Uterus (tissue), 3 donors: ENCODE measurements at regions not wholly inside any gene's neighbourhood (a gene's known extent, or its start where the extent isn't known, plus 50 kb on each side); places are given as distances from the start of the nearest gene placed in this dataset.

Experiments
- DNase-seq, 2 donors: peaks; one replicate each; pipeline ENCODE4 v3.0.0-alpha.2; 2019 to 2020
- H3K27ac ChIP-seq, 2 donors: fragments of 200-600 bp; sonication (generic); 1 replicate in 1 of 2; 2 replicates in 1 of 2; pipeline ENCODE4 v1.5.1; 2016 to 2018
- H3K27me3 ChIP-seq, 2 donors: fragments of 200-600 bp; sonication (generic); one replicate each; pipeline ENCODE4 v1.5.1; 2018 to 2019; ENCODE audit warnings: control low read depth in 1 of 2
- H3K36me3 ChIP-seq, 2 donors: fragments of 200-600 bp; sonication (generic); one replicate each; pipeline ENCODE4 v1.5.1; 2019; ENCODE audit warnings: control low read depth in 1 of 2
- H3K4me1 ChIP-seq, 2 donors: fragments of 200-600 bp; sonication (generic); one replicate each; pipeline ENCODE4 v1.5.1; 2018 to 2019; ENCODE audit warnings: control low read depth in 1 of 2
- H3K4me3 ChIP-seq, 2 donors: fragments of 200-600 bp; sonication (generic); 1 replicate in 1 of 2; 2 replicates in 1 of 2; pipeline ENCODE4 v1.5.1; 2018 to 2019; ENCODE audit warnings: mild to moderate bottlenecking in 1 of 2
- H3K9me3 ChIP-seq, 2 donors: fragments of 200-600 bp; sonication (generic); one replicate each; pipeline ENCODE4 v1.5.1; 2019; ENCODE audit warnings: control low read depth in 1 of 2
- CTCF ChIP-seq, 4 experiments: fragments of 200-600 bp in 2 of 4; fragments of 450-650 bp in 2 of 4; sonication (generic) in 2 of 4; IDR thresholded peaks; one replicate each; pipeline ENCODE4 v1.5.1; 2016 to 2019; ENCODE audit warnings: antibody characterized with exemption in 4 of 4, mild to moderate bottlenecking in 2 of 4, moderate library complexity in 1 of 4
- POLR2A ChIP-seq, 2 donors: fragments of 450-650 bp; IDR thresholded peaks; one replicate each; pipeline ENCODE4 v1.6.1; 2016; ENCODE audit warnings: antibody characterized with exemption in 2 of 2, mild to moderate bottlenecking in 1 of 2, moderate library complexity in 1 of 2
- intact Hi-C: fragments of 100-400 bp; cut with DNase I; formaldehyde crosslinking; loops from one replicate; pipeline ENCODE4 v1.15.1; 2023; ENCODE audit warnings: low total_unique reads
- donor health status: DM: yes; HTN: yes; CAD: no.

GRCh38 chrX:43467608-43468234, 188.4 kb upstream of the MAOA start:
- intact Hi-C loops = no loop called here
- Histone ChIP-seq H3K27me3 (no peaks in the 10 kb centered on the region), H3K4me1 (no peaks in the 10 kb centered on the region), H3K36me3 (no peaks in the 10 kb centered on the region), H3K27ac (no peak overlapping the region), H3K9me3 (no peaks in the 10 kb centered on the region), H3K4me3 (no peak overlapping the region)
- DNase-seq = no peak
- TF ChIP-seq CTCF (IDR thresholded peaks at IDR 0.05) (no peak), POLR2A (IDR thresholded peaks at IDR 0.05) (no peak)

- Histone ChIP-seq H3K4me3 (no peak overlapping the region), H3K27ac (no peak overlapping the region), H3K9me3 (no peaks in the 10 kb centered on the region), H3K27me3 (no peaks in the 10 kb centered on the region), H3K36me3 (no peaks in the 10 kb centered on the region), H3K4me1 (no peaks in the 10 kb centered on the region)
- DNase-seq = no peak
- intact Hi-C loops = no loop called here
- TF ChIP-seq POLR2A (IDR thresholded peaks at IDR 0.05) (no peak), CTCF (IDR thresholded peaks at IDR 0.05) (no peak)
Measured at GRCh38 chrX:43469391-43470054, 186.6 kb upstream of the MAOA start.

- H3K27me3 ChIP-seq = no peaks in the 10 kb centered on the region
- no peak for TF ChIP-seq POLR2A (IDR thresholded peaks at IDR 0.05)
- TF ChIP-seq CTCF (IDR thresholded peaks at IDR 0.05) = no peak
- no peak overlapping the region for H3K27ac ChIP-seq
- no peak for DNase-seq
- H3K4me1 ChIP-seq = no peaks in the 10 kb centered on the region
- H3K36me3 ChIP-seq = no peaks in the 10 kb centered on the region
- no peaks in the 10 kb centered on the region for H3K9me3 ChIP-seq
- H3K4me3 ChIP-seq = no peak overlapping the region
- intact Hi-C loops = no loop called here
Measured at GRCh38 chrX:43474321-43474720, 181.8 kb upstream of the MAOA start.

GRCh38 chrX:43479070-43479469, 177.0 kb upstream of the MAOA start:
- H3K36me3 ChIP-seq = no peaks in the 10 kb centered on the region
- no peak for DNase-seq
- H3K4me3 ChIP-seq = no peak overlapping the region
- no peaks in the 10 kb centered on the region for H3K4me1 ChIP-seq
- intact Hi-C loops = no loop called here
- no peaks in the 10 kb centered on the region for H3K9me3 ChIP-seq
- H3K27me3 ChIP-seq = no peaks in the 10 kb centered on the region
- H3K27ac ChIP-seq = no peak overlapping the region
- TF ChIP-seq CTCF (IDR thresholded peaks at IDR 0.05) (no peak), POLR2A (IDR thresholded peaks at IDR 0.05) (no peak)

GRCh38 chrX:43479850-43480249, 176.2 kb upstream of the MAOA start:
- no peaks in the 10 kb centered on the region for H3K27me3 ChIP-seq
- H3K36me3 ChIP-seq = no peaks in the 10 kb centered on the region
- H3K27ac ChIP-seq = no peak overlapping the region
- intact Hi-C loops = no loop called here
- no peak for TF ChIP-seq CTCF (IDR thresholded peaks at IDR 0.05)
- no peak for TF ChIP-seq POLR2A (IDR thresholded peaks at IDR 0.05)
- no peak for DNase-seq
- H3K4me1 ChIP-seq = no peaks in the 10 kb centered on the region
- H3K9me3 ChIP-seq = no peaks in the 10 kb centered on the region
- no peak overlapping the region for H3K4me3 ChIP-seq
